ENCODE measurements at regions not wholly inside any gene's neighbourhood (a gene's known extent, or its start where the extent isn't known, plus 50 kb on each side); places are given as distances from the start of the nearest gene placed in this dataset.

GRCh38 chr6:81326881-81327561 is 425.5 kb downstream of the TENT5A start:
- no peak overlapping the region for H3K4me3 ChIP-seq (ENCODE audit: low read depth, low read length)
- H3K27me3 ChIP-seq (ENCODE audit: control insufficient read depth, insufficient read depth, low read length): no peaks in the 10 kb centered on the region
- no peak overlapping the region for H3K9ac ChIP-seq (ENCODE audit: low read depth, low read length)
- H3K4me1 ChIP-seq (ENCODE audit: control insufficient read depth, insufficient read depth, low read length): no peaks in the 10 kb centered on the region
- no peaks in the 10 kb centered on the region for H3K36me3 ChIP-seq (ENCODE audit: control insufficient read depth, insufficient read depth, low read length)
- H3K9me3 ChIP-seq (ENCODE audit: control insufficient read depth, insufficient read depth, low read length): no peaks in the 10 kb centered on the region

GRCh38 chr6:81309811-81310210 is 442.7 kb downstream of the TENT5A start:
- Histone ChIP-seq H3K4me3 (ENCODE audit: low read depth, low read length) (no peak overlapping the region), H3K4me1 (ENCODE audit: control insufficient read depth, insufficient read depth, low read length) (no peaks in the 10 kb centered on the region), H3K9me3 (ENCODE audit: control insufficient read depth, insufficient read depth, low read length) (no peaks in the 10 kb centered on the region), H3K9ac (ENCODE audit: low read depth, low read length) (no peak overlapping the region), H3K36me3 (ENCODE audit: control insufficient read depth, insufficient read depth, low read length) (no peaks in the 10 kb centered on the region), H3K27me3 (ENCODE audit: control insufficient read depth, insufficient read depth, low read length) (no peaks in the 10 kb centered on the region)

- no peaks in the 10 kb centered on the region for H3K27me3 ChIP-seq (ENCODE audit: control insufficient read depth, insufficient read depth, low read length)
- no peaks in the 10 kb centered on the region for H3K9me3 ChIP-seq (ENCODE audit: control insufficient read depth, insufficient read depth, low read length)
- H3K9ac ChIP-seq (ENCODE audit: low read depth, low read length): no peak overlapping the region
- no peaks in the 10 kb centered on the region for H3K4me1 ChIP-seq (ENCODE audit: control insufficient read depth, insufficient read depth, low read length)
- H3K36me3 ChIP-seq (ENCODE audit: control insufficient read depth, insufficient read depth, low read length): no peaks in the 10 kb centered on the region
- no peak overlapping the region for H3K4me3 ChIP-seq (ENCODE audit: low read depth, low read length)
These were observed 443.8 kb downstream of the TENT5A start for GRCh38 chr6:81308577-81309279.

GRCh38 chr6:81307651-81308214 is 444.7 kb downstream of the TENT5A start:
- Histone ChIP-seq H3K9ac (ENCODE audit: low read depth, low read length) (no peak overlapping the region), H3K4me1 (ENCODE audit: control insufficient read depth, insufficient read depth, low read length) (no peaks in the 10 kb centered on the region), H3K4me3 (ENCODE audit: low read depth, low read length) (no peak overlapping the region), H3K27me3 (ENCODE audit: control insufficient read depth, insufficient read depth, low read length) (no peaks in the 10 kb centered on the region), H3K9me3 (ENCODE audit: control insufficient read depth, insufficient read depth, low read length) (no peaks in the 10 kb centered on the region), H3K36me3 (ENCODE audit: control insufficient read depth, insufficient read depth, low read length) (no peaks in the 10 kb centered on the region)

GRCh38 chr6:81304466-81304865 is 448.0 kb downstream of the TENT5A start:
- Histone ChIP-seq H3K9ac (ENCODE audit: low read depth, low read length) (no peak overlapping the region), H3K4me1 (ENCODE audit: control insufficient read depth, insufficient read depth, low read length) (no peaks in the 10 kb centered on the region), H3K27me3 (ENCODE audit: control insufficient read depth, insufficient read depth, low read length) (no peaks in the 10 kb centered on the region), H3K36me3 (ENCODE audit: control insufficient read depth, insufficient read depth, low read length) (no peaks in the 10 kb centered on the region), H3K4me3 (ENCODE audit: low read depth, low read length) (no peak overlapping the region), H3K9me3 (ENCODE audit: control insufficient read depth, insufficient read depth, low read length) (no peaks in the 10 kb centered on the region)

GRCh38 chr6:81300961-81301360 is 451.5 kb downstream of the TENT5A start:
- Histone ChIP-seq H3K36me3 (ENCODE audit: control insufficient read depth, insufficient read depth, low read length) (no peaks in the 10 kb centered on the region), H3K9ac (ENCODE audit: low read depth, low read length) (no peak overlapping the region), H3K27me3 (ENCODE audit: control insufficient read depth, insufficient read depth, low read length) (no peaks in the 10 kb centered on the region), H3K4me1 (ENCODE audit: control insufficient read depth, insufficient read depth, low read length) (no peaks in the 10 kb centered on the region), H3K4me3 (ENCODE audit: low read depth, low read length) (no peak overlapping the region), H3K9me3 (ENCODE audit: control insufficient read depth, insufficient read depth, low read length) (no peaks in the 10 kb centered on the region)

- no peaks in the 10 kb centered on the region for H3K4me1 ChIP-seq (ENCODE audit: control insufficient read depth, insufficient read depth, low read length)
- no peak overlapping the region for H3K4me3 ChIP-seq (ENCODE audit: low read depth, low read length)
- no peaks in the 10 kb centered on the region for H3K27me3 ChIP-seq (ENCODE audit: control insufficient read depth, insufficient read depth, low read length)
- H3K9me3 ChIP-seq (ENCODE audit: control insufficient read depth, insufficient read depth, low read length): no peaks in the 10 kb centered on the region
- H3K9ac ChIP-seq (ENCODE audit: low read depth, low read length): no peak overlapping the region
- no peaks in the 10 kb centered on the region for H3K36me3 ChIP-seq (ENCODE audit: control insufficient read depth, insufficient read depth, low read length)
These were observed 453.7 kb downstream of the TENT5A start for GRCh38 chr6:81298751-81299150.

GRCh38 chr6:81295310-81295709 is 457.2 kb downstream of the TENT5A start:
- H3K9me3 ChIP-seq (ENCODE audit: control insufficient read depth, insufficient read depth, low read length): no peaks in the 10 kb centered on the region
- no peaks in the 10 kb centered on the region for H3K27me3 ChIP-seq (ENCODE audit: control insufficient read depth, insufficient read depth, low read length)
- no peaks in the 10 kb centered on the region for H3K4me1 ChIP-seq (ENCODE audit: control insufficient read depth, insufficient read depth, low read length)
- H3K4me3 ChIP-seq (ENCODE audit: low read depth, low read length): no peak overlapping the region
- no peak overlapping the region for H3K9ac ChIP-seq (ENCODE audit: low read depth, low read length)
- H3K36me3 ChIP-seq (ENCODE audit: control insufficient read depth, insufficient read depth, low read length): no peaks in the 10 kb centered on the region

- H3K4me3 ChIP-seq (ENCODE audit: low read depth, low read length): no peak overlapping the region
- no peaks in the 10 kb centered on the region for H3K27me3 ChIP-seq (ENCODE audit: control insufficient read depth, insufficient read depth, low read length)
- H3K9ac ChIP-seq (ENCODE audit: low read depth, low read length): no peak overlapping the region
- H3K9me3 ChIP-seq (ENCODE audit: control insufficient read depth, insufficient read depth, low read length): no peaks in the 10 kb centered on the region
- no peaks in the 10 kb centered on the region for H3K4me1 ChIP-seq (ENCODE audit: control insufficient read depth, insufficient read depth, low read length)
- H3K36me3 ChIP-seq (ENCODE audit: control insufficient read depth, insufficient read depth, low read length): no peaks in the 10 kb centered on the region
These were observed 458.6 kb downstream of the TENT5A start for GRCh38 chr6:81293896-81294295.

GRCh38 chr6:81289229-81289628 is 463.3 kb downstream of the TENT5A start:
- Histone ChIP-seq H3K27me3 (ENCODE audit: control insufficient read depth, insufficient read depth, low read length) (no peaks in the 10 kb centered on the region), H3K4me1 (ENCODE audit: control insufficient read depth, insufficient read depth, low read length) (no peaks in the 10 kb centered on the region), H3K4me3 (ENCODE audit: low read depth, low read length) (no peak overlapping the region), H3K9ac (ENCODE audit: low read depth, low read length) (no peak overlapping the region), H3K36me3 (ENCODE audit: control insufficient read depth, insufficient read depth, low read length) (no peaks in the 10 kb centered on the region), H3K9me3 (ENCODE audit: control insufficient read depth, insufficient read depth, low read length) (no peaks in the 10 kb centered on the region)

GRCh38 chr6:81265106-81265505 is 487.4 kb downstream of the TENT5A start:
- Histone ChIP-seq H3K9me3 (ENCODE audit: control insufficient read depth, insufficient read depth, low read length) (no peaks in the 10 kb centered on the region), H3K27me3 (ENCODE audit: control insufficient read depth, insufficient read depth, low read length) (no peaks in the 10 kb centered on the region), H3K9ac (ENCODE audit: low read depth, low read length) (no peak overlapping the region), H3K4me3 (ENCODE audit: low read depth, low read length) (no peak overlapping the region), H3K4me1 (ENCODE audit: control insufficient read depth, insufficient read depth, low read length) (no peaks in the 10 kb centered on the region), H3K36me3 (ENCODE audit: control insufficient read depth, insufficient read depth, low read length) (no peaks in the 10 kb centered on the region)
